BJ (cell line): ENCODE measurements at regions not wholly inside any gene's neighbourhood (a gene's known extent, or its start where the extent isn't known, plus 50 kb on each side); places are given as distances from the start of the nearest gene placed in this dataset.
"Not testable (repeated sequence)": the region's sequence is repeated elsewhere in the genome, so short reads cannot be mapped to it uniquely, and the experiment has no call there.

Experiments used
- CTCF ChIA-PET: fragments of 350-600 bp; formaldehyde crosslinking; extraction: SDS; loops from one replicate; lab custom pipeline; 2021; ENCODE audit warnings: antibody characterized with exemption, inconsistent platforms; lab: Yijun Ruan, JAX
- POLR2A ChIA-PET: fragments of 300-600 bp; sonication (Branson Sonifier 250); formaldehyde crosslinking; extraction: SDS; loops from one replicate; lab custom pipeline; 2021; ENCODE audit warnings: antibody characterized with exemption; lab: Charles Lee
- DNase-seq: peaks from one replicate; pipeline ENCODE4 v3.0.0-alpha.2; 2011; ENCODE audit warnings: low read depth
- H3K27me3 ChIP-seq: 2 replicates; pipeline ENCODE4 v1.6.0; 2011; ENCODE audit warnings: low read length; ENCODE audit not compliant: control insufficient read depth, insufficient read depth
- H3K36me3 ChIP-seq: 2 replicates; pipeline ENCODE4 v1.5.1; 2011; ENCODE audit warnings: low read length; ENCODE audit not compliant: control insufficient read depth, insufficient read depth
- H3K4me3 ChIP-seq: 2 replicates; pipeline ENCODE4 v1.5.1; 2011; ENCODE audit warnings: low read depth, mild to moderate bottlenecking, control low read depth, low read length
- CTCF ChIP-seq: IDR thresholded peaks from 2 replicates; pipeline ENCODE4 v1.5.1; 2011; ENCODE audit warnings: low read depth, mild to moderate bottlenecking, control low read depth, inconsistent platforms, low read length, moderate library complexity; ENCODE audit not compliant: insufficient read depth

- Histone ChIP-seq H3K36me3 (no peaks in the 10 kb centered on the region), H3K27me3 (no peaks in the 10 kb centered on the region), H3K4me3 (no peak overlapping the region)
- CTCF ChIA-PET: no interaction called here
- POLR2A ChIA-PET: no interaction called here
- DNase-seq: no peak
- TF ChIP-seq CTCF: no peak
These were observed 412.8 kb downstream of the ZFHX3 start for GRCh38 chr16:72635104-72635503.

DNA sequence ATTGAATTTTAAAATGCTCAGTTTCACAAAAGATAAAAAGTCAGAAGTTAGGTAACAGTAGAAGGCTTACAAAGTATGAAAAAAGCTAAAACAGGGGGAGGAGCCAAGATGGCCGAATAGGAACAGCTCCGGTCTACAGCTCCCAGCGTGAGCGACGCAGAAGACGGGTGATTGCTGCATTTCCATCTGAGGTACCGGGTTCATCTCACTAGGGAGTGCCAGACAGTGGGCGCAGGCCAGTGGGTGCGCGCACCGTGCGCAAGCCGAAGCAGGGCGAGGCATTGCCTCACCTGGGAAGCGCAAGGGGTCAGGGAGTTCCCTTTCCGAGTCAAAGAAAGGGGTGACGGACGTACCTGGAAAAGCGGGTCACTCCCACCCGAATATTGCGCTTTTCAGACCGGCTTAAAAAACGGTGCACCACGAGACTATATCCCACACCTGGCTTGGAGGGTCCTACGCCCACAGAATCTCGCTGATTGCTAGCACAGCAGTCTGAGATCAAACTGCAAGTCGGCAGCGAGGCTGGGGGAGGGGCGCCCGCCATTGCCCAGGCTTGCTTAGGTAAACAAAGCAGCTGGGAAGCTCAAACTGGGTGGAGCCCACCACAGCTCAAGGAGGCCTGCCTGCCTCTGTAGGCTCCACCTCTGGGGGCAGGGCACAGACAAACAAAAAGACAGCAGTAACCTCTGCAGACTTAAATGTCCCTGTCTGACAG is 420.6 kb downstream of the ZFHX3 start:
- H3K27me3 ChIP-seq, CTCF ChIA-PET, H3K36me3 ChIP-seq, DNase-seq, H3K4me3 ChIP-seq, POLR2A ChIA-PET: not testable (repeated sequence)

DNA sequence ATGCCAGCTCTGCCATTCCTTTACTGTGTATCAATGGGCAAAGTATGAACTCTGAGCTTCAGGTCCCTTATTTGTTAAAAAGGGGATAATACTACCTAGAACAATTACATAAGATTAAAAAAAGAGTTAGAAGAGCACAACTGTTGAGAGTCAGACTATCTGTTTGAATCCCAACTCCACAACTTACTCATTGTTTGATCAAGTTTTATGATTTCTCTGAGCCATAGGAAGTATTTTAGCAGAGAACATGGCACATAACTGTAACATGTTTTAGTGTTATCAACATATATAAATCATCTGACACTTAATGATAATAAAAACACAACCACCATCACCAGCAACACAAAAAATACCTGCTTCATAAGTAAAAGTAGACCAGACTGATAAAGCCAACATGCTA is 421.3 kb downstream of the ZFHX3 start:
- ChIA-PET CTCF (no interaction called here), POLR2A (no interaction called here)
- Histone ChIP-seq H3K36me3 (no peaks in the 10 kb centered on the region), H3K4me3 (no peak overlapping the region), H3K27me3 (no peaks in the 10 kb centered on the region)
- TF ChIP-seq CTCF: no peak
- no peak for DNase-seq

DNA sequence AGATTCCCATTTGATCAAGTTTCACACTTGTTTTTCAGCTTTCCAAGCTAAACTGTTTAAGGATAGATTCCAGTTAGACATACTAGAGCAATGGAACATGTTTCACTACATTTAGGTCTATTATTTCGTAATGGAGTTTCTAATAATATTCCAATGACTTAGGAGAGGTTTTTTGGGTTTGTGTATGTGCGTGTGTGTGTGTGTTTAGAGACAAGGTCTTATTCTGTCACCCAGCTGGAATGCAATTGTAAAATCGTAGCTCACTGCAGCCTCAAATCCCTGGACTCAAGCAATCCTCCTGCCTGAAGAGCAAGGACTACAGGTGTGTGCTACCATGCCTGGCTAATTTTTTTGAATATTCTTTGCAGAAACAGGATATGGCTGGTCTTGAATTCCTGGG is 426.3 kb downstream of the ZFHX3 start:
- Histone ChIP-seq H3K4me3 (no peak overlapping the region), H3K36me3 (no peaks in the 10 kb centered on the region), H3K27me3 (no peaks in the 10 kb centered on the region)
- ChIA-PET CTCF (interaction anchor here (0.6 kb wide), 2 partner anchors 43 to 352 kb away, joined by 4 to 6 read pairs; no protein-coding TSS in a partner anchor), POLR2A (interaction anchor here (0.5 kb wide), 1 partner anchor 437 kb away, joined by 4 read pairs; no protein-coding TSS in a partner anchor)
- DNase-seq: no peak
- TF ChIP-seq CTCF: no peak

GRCh38 chr16:72620853-72621252 is 427.1 kb downstream of the ZFHX3 start:
- POLR2A ChIA-PET: no interaction called here
- Histone ChIP-seq H3K27me3 (no peaks in the 10 kb centered on the region), H3K36me3 (no peaks in the 10 kb centered on the region), H3K4me3 (no peak overlapping the region)
- DNase-seq: no peak
- no peak for TF ChIP-seq CTCF
- CTCF ChIA-PET: no interaction called here

- H3K36me3 ChIP-seq: no peaks in the 10 kb centered on the region
- POLR2A ChIA-PET: no interaction called here
- TF ChIP-seq CTCF: no peak
- H3K27me3 ChIP-seq: no peaks in the 10 kb centered on the region
- CTCF ChIA-PET: no interaction called here
- no peak for DNase-seq
- H3K4me3 ChIP-seq: no peak overlapping the region
These were observed 427.6 kb downstream of the ZFHX3 start for GRCh38 chr16:72620348-72620747.
